AG08396 (cell line): ENCODE measurements at regions not wholly inside any gene's neighbourhood (a gene's known extent, or its start where the extent isn't known, plus 50 kb on each side); places are given as distances from the start of the nearest gene placed in this dataset.
"Not testable (repeated sequence)": the region's sequence is repeated elsewhere in the genome, so short reads cannot be mapped to it uniquely, and the experiment has no call there.

ENCODE experiments used
- DNase-seq: peaks from one replicate; pipeline ENCODE4 v3.0.0; 2012; ENCODE audit warnings: low spot score, mixed read lengths

GRCh38 chr9:73866451-73866850, 630.7 kb upstream of the RORB start:
- no peak for DNase-seq

- DNase-seq = no peak
These were observed 627.9 kb upstream of the RORB start for GRCh38 chr9:73869264-73869663.

GRCh38 chr9:73871636-73872035, 625.5 kb upstream of the RORB start:
- DNase-seq = no peak

GRCh38 chr9:73872701-73873100, 624.4 kb upstream of the RORB start:
- no peak for DNase-seq

- DNase-seq = no peak
These were observed 617.0 kb upstream of the RORB start for GRCh38 chr9:73880101-73880500.

GRCh38 chr9:73889023-73889422, 608.1 kb upstream of the RORB start:
- no peak for DNase-seq

GRCh38 chr9:73890685-73891277, 606.4 kb upstream of the RORB start:
- no peak for DNase-seq

- DNase-seq = no peak
These were observed 604.8 kb upstream of the RORB start for GRCh38 chr9:73892335-73892734.

GRCh38 chr9:73893230-73893629, 603.9 kb upstream of the RORB start:
- DNase-seq = no peak

GRCh38 chr9:73896061-73896460, 601.1 kb upstream of the RORB start:
- DNase-seq = no peak

GRCh38 chr9:73906671-73907070, 590.5 kb upstream of the RORB start:
- no peak for DNase-seq

GRCh38 chr9:73911804-73912203, 585.3 kb upstream of the RORB start:
- DNase-seq = no peak

GRCh38 chr9:73916016-73916673, 581.0 kb upstream of the RORB start:
- no peak for DNase-seq

GRCh38 chr9:73919712-73920111, 577.4 kb upstream of the RORB start:
- DNase-seq = no peak

GRCh38 chr9:73923796-73924195, 573.3 kb upstream of the RORB start:
- DNase-seq = no peak

- no peak for DNase-seq
These were observed 546.0 kb upstream of the RORB start for GRCh38 chr9:73951147-73951546.

GRCh38 chr9:73962792-73963191, 534.3 kb upstream of the RORB start:
- DNase-seq = no peak

GRCh38 chr9:73969936-73970335, 527.2 kb upstream of the RORB start:
- DNase-seq = no peak

- not testable (repeated sequence) for DNase-seq
These were observed 520.7 kb upstream of the RORB start for GRCh38 chr9:73976424-73976823.

- no peak for DNase-seq
These were observed 517.3 kb upstream of the RORB start for GRCh38 chr9:73979894-73980264.

GRCh38 chr9:73980754-73981153, 516.4 kb upstream of the RORB start:
- no peak for DNase-seq

GRCh38 chr9:73981405-73981804, 515.7 kb upstream of the RORB start:
- no peak for DNase-seq

GRCh38 chr9:73995836-73996235, 501.3 kb upstream of the RORB start:
- no peak for DNase-seq

- DNase-seq = no peak
These were observed 500.3 kb upstream of the RORB start for GRCh38 chr9:73996844-73997243.
